PFSK-1 (cell line): ENCODE measurements at regions not wholly inside any gene's neighbourhood (a gene's known extent, or its start where the extent isn't known, plus 50 kb on each side); places are given as distances from the start of the nearest gene placed in this dataset.

Experiments
- POLR2AphosphoS5 ChIP-seq: IDR thresholded peaks from 2 replicates; pipeline ENCODE4 v1.6.1; 2012; ENCODE audit warnings: low read depth, mild to moderate bottlenecking, control low read depth, low read length, moderate library complexity
- SIN3A ChIP-seq: IDR thresholded peaks from 2 replicates; pipeline ENCODE4 v1.6.1; 2012; ENCODE audit warnings: mild to moderate bottlenecking, low read length, moderate library complexity, borderline replicate concordance; ENCODE audit not compliant: insufficient read depth

- TF ChIP-seq SIN3A (no peak), POLR2AphosphoS5 (no peak)
Measured at GRCh38 chr2:82797469-82797868, 1661.6 kb downstream of the SUCLG1 start.
